ENCODE measurements at regions not wholly inside any gene's neighbourhood (a gene's known extent, or its start where the extent isn't known, plus 50 kb on each side); places are given as distances from the start of the nearest gene placed in this dataset.

GRCh38 chr6:149158076-149158475 is 159.4 kb upstream of the TAB2 start:
- H3K4me1 ChIP-seq (replicated peaks in 1 of 2), result no peaks in the 10 kb centered on the region
- no peak overlapping the region for H3K4me3 ChIP-seq
- TF ChIP-seq POLR2A (IDR thresholded peaks at IDR 0.05), result no peak
- TF ChIP-seq, protein P1, sequence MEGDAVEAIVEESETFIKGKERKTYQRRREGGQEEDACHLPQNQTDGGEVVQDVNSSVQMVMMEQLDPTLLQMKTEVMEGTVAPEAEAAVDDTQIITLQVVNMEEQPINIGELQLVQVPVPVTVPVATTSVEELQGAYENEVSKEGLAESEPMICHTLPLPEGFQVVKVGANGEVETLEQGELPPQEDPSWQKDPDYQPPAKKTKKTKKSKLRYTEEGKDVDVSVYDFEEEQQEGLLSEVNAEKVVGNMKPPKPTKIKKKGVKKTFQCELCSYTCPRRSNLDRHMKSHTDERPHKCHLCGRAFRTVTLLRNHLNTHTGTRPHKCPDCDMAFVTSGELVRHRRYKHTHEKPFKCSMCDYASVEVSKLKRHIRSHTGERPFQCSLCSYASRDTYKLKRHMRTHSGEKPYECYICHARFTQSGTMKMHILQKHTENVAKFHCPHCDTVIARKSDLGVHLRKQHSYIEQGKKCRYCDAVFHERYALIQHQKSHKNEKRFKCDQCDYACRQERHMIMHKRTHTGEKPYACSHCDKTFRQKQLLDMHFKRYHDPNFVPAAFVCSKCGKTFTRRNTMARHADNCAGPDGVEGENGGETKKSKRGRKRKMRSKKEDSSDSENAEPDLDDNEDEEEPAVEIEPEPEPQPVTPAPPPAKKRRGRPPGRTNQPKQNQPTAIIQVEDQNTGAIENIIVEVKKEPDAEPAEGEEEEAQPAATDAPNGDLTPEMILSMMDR (IDR thresholded peaks at IDR 0.05), result no peak
- WGBS, 4 donors, result 91 to 97% (median 96%) methylated on average over 6 of the region's 6 CpGs
- H3K27me3 ChIP-seq, result no peaks in the 10 kb centered on the region
- no peaks in the 10 kb centered on the region for H3K9me3 ChIP-seq (replicated peaks in 1 of 3)
- intact Hi-C loops (cut with DNase I), result no loop called here
- H3K36me3 ChIP-seq (replicated peaks in 1 of 2), result no peaks in the 10 kb centered on the region
- no peak overlapping the region for H3K27ac ChIP-seq
- DNase-seq, result no peak

GRCh38 chr6:149160943-149161342 is 156.6 kb upstream of the TAB2 start:
- Histone ChIP-seq H3K4me3 (no peak overlapping the region), H3K36me3 (replicated peaks in 1 of 2) (no peaks in the 10 kb centered on the region), H3K27ac (no peak overlapping the region), H3K9me3 (replicated peaks in 1 of 3) (no peaks in the 10 kb centered on the region), H3K27me3 (no peaks in the 10 kb centered on the region), H3K4me1 (replicated peaks in 1 of 2) (no peaks in the 10 kb centered on the region)
- TF ChIP-seq, protein P1 (IDR thresholded peaks at IDR 0.05), result no peak
- TF ChIP-seq POLR2A (IDR thresholded peaks at IDR 0.05), result no peak
- intact Hi-C loops (cut with DNase I), result no loop called here
- no peak for DNase-seq
- WGBS, 4 donors, result 18 to 60% (median 47%) methylated on average over 1 of the region's 1 CpG

GRCh38 chr6:149162924-149163323 is 154.6 kb upstream of the TAB2 start:
- H3K27ac ChIP-seq, result no peak overlapping the region
- no peaks in the 10 kb centered on the region for H3K9me3 ChIP-seq (replicated peaks in 1 of 3)
- no peaks in the 10 kb centered on the region for H3K27me3 ChIP-seq
- no peaks in the 10 kb centered on the region for H3K36me3 ChIP-seq (replicated peaks in 1 of 2)
- H3K4me3 ChIP-seq, result no peak overlapping the region
- DNase-seq, result no peak
- H3K4me1 ChIP-seq (replicated peaks in 1 of 2), result no peaks in the 10 kb centered on the region
- no peak for TF ChIP-seq POLR2A (IDR thresholded peaks at IDR 0.05)
- TF ChIP-seq, protein P1 (IDR thresholded peaks at IDR 0.05), result no peak
- intact Hi-C loops (cut with DNase I), result no loop called here

- Histone ChIP-seq H3K4me3 (no peak overlapping the region), H3K27me3 (no peaks in the 10 kb centered on the region), H3K27ac (no peak overlapping the region), H3K36me3 (replicated peaks in 1 of 2) (no peaks in the 10 kb centered on the region), H3K4me1 (replicated peaks in 1 of 2) (no peaks in the 10 kb centered on the region), H3K9me3 (replicated peaks in 1 of 3) (no peaks in the 10 kb centered on the region)
- no peak for TF ChIP-seq POLR2A (IDR thresholded peaks at IDR 0.05)
- TF ChIP-seq, protein P1 (IDR thresholded peaks at IDR 0.05), result no peak
- WGBS, 4 donors, result 89 to 93% (median 91%) methylated on average over 12 of the region's 12 CpGs
- DNase-seq, result no peak
- intact Hi-C loops (cut with DNase I), result no loop called here
Measured at GRCh38 chr6:149164199-149164750, 153.2 kb upstream of the TAB2 start.

All from adrenal gland (tissue), 9 donors.